H1 (cell line): ENCODE measurements at regions not wholly inside any gene's neighbourhood (a gene's known extent, or its start where the extent isn't known, plus 50 kb on each side); places are given as distances from the start of the nearest gene placed in this dataset.

Experiments used
- CTCF ChIA-PET: fragments of 300-600 bp; sonication (Branson Sonifier 250); formaldehyde crosslinking; loops from one replicate; lab custom pipeline; 2021; ENCODE audit not compliant: partially characterized antibody; lab: Charles Lee
- POLR2A ChIA-PET: fragments of 300-600 bp; sonication (Branson Sonifier 250); formaldehyde crosslinking; loops from one replicate; lab custom pipeline; 2021; ENCODE audit warnings: inconsistent platforms; ENCODE audit not compliant: partially characterized antibody; lab: Charles Lee
- DNase-seq, 2 experiments: peaks; one replicate each; pipeline versions ENCODE4 v3.0.0 to v3.0.0-alpha.2; 2010 to 2022; ENCODE audit warnings: low spot score in 2 of 2, low read depth in 1 of 2, mixed read lengths in 1 of 2
- FAIRE-seq: peaks from 2 replicates; lab custom pipeline; 2011; peaks lifted over from hg19 to GRCh38; lab: Jason Lieb, UNC
- H2AFZ ChIP-seq: 2 replicates; pipeline ENCODE4 v1.8.1; 2012; ENCODE audit warnings: low read length, inconsistent platforms
- H2AK5ac ChIP-seq: 2 replicates; pipeline ENCODE4 v1.6.1; 2013; ENCODE audit warnings: low read depth, low read length
- H2BK120ac ChIP-seq: replicated peaks from 2 replicates; pipeline ENCODE3; 2013; ENCODE audit warnings: low read depth, low read length, inconsistent platforms
- H2BK12ac ChIP-seq: 2 replicates; pipeline ENCODE4 v1.6.1; 2013; ENCODE audit warnings: low read depth, low read length
- H2BK15ac ChIP-seq: 2 replicates; pipeline ENCODE4 v1.6.1; 2013; ENCODE audit warnings: low read length
- H2BK20ac ChIP-seq: 2 replicates; pipeline ENCODE4 v1.6.1; 2013; ENCODE audit warnings: low read length
- H2BK5ac ChIP-seq: 2 replicates; pipeline ENCODE4 v1.6.1; 2013; ENCODE audit warnings: low read depth, low read length
- H3K14ac ChIP-seq: 2 replicates; pipeline ENCODE4 v1.6.1; 2013; ENCODE audit warnings: inconsistent platforms; ENCODE audit not compliant: insufficient read length
- H3K18ac ChIP-seq: 2 replicates; pipeline ENCODE4 v1.6.1; 2013; ENCODE audit warnings: low read length; ENCODE audit errors: extremely low read depth
- H3K23ac ChIP-seq: 2 replicates; pipeline ENCODE4 v1.6.1; 2013; ENCODE audit warnings: inconsistent platforms; ENCODE audit not compliant: insufficient read length
- H3K23me2 ChIP-seq: 2 replicates; pipeline ENCODE4 v1.6.1; 2013; ENCODE audit warnings: low read depth, low read length
- H3K27ac ChIP-seq: 2 replicates; pipeline ENCODE4 v1.6.1; 2011; ENCODE audit warnings: low read depth, low read length, inconsistent platforms
- H3K27me3 ChIP-seq, 4 experiments: replicated peaks in 1 of 4; 1 replicate in 1 of 4; 2 replicates in 3 of 4; pipeline versions ENCODE4 v1.6.1 to v1.8.1; 2011 to 2013; ENCODE audit warnings: low read length in 3 of 4, mild to moderate bottlenecking in 3 of 4, inconsistent platforms in 2 of 4, mixed read lengths in 2 of 4, moderate library complexity in 1 of 4; ENCODE audit not compliant: control insufficient read depth in 3 of 4, insufficient read depth in 3 of 4; ENCODE audit errors: extremely low read depth in 1 of 4
- H3K36me3 ChIP-seq, 4 experiments: 2 replicates each; pipeline versions ENCODE4 v1.6.1 to v1.8.1; 2011 to 2013; ENCODE audit warnings: mild to moderate bottlenecking in 4 of 4, low read length in 3 of 4, moderate library complexity in 2 of 4, control low read depth in 1 of 4, inconsistent platforms in 1 of 4; ENCODE audit not compliant: insufficient read depth in 4 of 4, control insufficient read depth in 2 of 4
- H3K4ac ChIP-seq: replicated peaks from 2 replicates; pipeline ENCODE3; 2013; ENCODE audit warnings: low read length, low read depth, mixed read lengths, inconsistent platforms; ENCODE audit not compliant: insufficient read length
- H3K4me1 ChIP-seq, 4 experiments: replicated peaks in 1 of 4; 1 replicate in 1 of 4; 2 replicates in 3 of 4; pipeline versions ENCODE4 v1.6.1 to v1.8.1; 2011 to 2013; ENCODE audit warnings: low read length in 3 of 4, inconsistent platforms in 2 of 4, mixed read lengths in 1 of 4; ENCODE audit not compliant: insufficient read depth in 4 of 4, control insufficient read depth in 3 of 4
- H3K4me2 ChIP-seq, 2 experiments: 2 replicates each; pipeline versions ENCODE4 v1.6.1 to v1.8.1; 2011 to 2013; ENCODE audit warnings: low read depth in 2 of 2, low read length in 2 of 2, control low read depth in 1 of 2, inconsistent platforms in 1 of 2, mild to moderate bottlenecking in 1 of 2; ENCODE audit not compliant: insufficient read depth in 1 of 2
- H3K4me3 ChIP-seq, 4 experiments: fragments of 200-600, 300-600 bp in 1 of 4; sonication (generic), shearing (Covaris generic), sonication (Bioruptor Twin) in 1 of 4; 2 replicates each; pipeline versions ENCODE4 v1.5.1 to v1.8.1; 2011 to 2016; ENCODE audit warnings: low read length in 4 of 4, low read depth in 3 of 4, control low read depth in 2 of 4, inconsistent platforms in 2 of 4, mild to moderate bottlenecking in 2 of 4, mixed read lengths in 1 of 4, moderate library complexity in 1 of 4; ENCODE audit not compliant: insufficient read depth in 2 of 4; ENCODE audit errors: extremely low read depth in 1 of 4
- H3K56ac ChIP-seq: replicated peaks from 2 replicates; pipeline ENCODE3; 2013; ENCODE audit warnings: low read depth, mild to moderate bottlenecking, mixed read lengths, low read length, inconsistent platforms; ENCODE audit not compliant: insufficient read length
- H3K79me1 ChIP-seq: 2 replicates; pipeline ENCODE4 v1.6.1; 2013; ENCODE audit warnings: low read depth, low read length, control low read depth
- H3K79me2 ChIP-seq, 2 experiments: 2 replicates each; pipeline versions ENCODE4 v1.6.1 to v1.8.1; 2012 to 2013; ENCODE audit warnings: low read length in 2 of 2, mild to moderate bottlenecking in 2 of 2, inconsistent platforms in 1 of 2; ENCODE audit not compliant: insufficient read depth in 2 of 2, control insufficient read depth in 1 of 2
- H3K9ac ChIP-seq, 4 experiments: replicated peaks in 1 of 4; 1 replicate in 1 of 4; 2 replicates in 3 of 4; pipeline versions ENCODE4 v1.6.1 to v1.8.1; 2011 to 2013; ENCODE audit warnings: low read depth in 3 of 4, low read length in 3 of 4, control low read depth in 2 of 4, mild to moderate bottlenecking in 2 of 4, moderate library complexity in 2 of 4, inconsistent platforms in 1 of 4; ENCODE audit errors: extremely low read depth in 1 of 4
- H3K9me3 ChIP-seq, 2 experiments: 2 replicates each; pipeline versions ENCODE4 v1.6.1 to v1.8.1; 2012 to 2013; ENCODE audit warnings: mild to moderate bottlenecking in 2 of 2, moderate library complexity in 2 of 2, control low read depth in 1 of 2, inconsistent platforms in 1 of 2, low read depth in 1 of 2, low read length in 1 of 2, mixed read lengths in 1 of 2; ENCODE audit not compliant: insufficient read depth in 2 of 2
- H4K20me1 ChIP-seq, 2 experiments: replicated peaks in 1 of 2; 2 replicates each; pipeline versions ENCODE3 to v1.8.1; 2011 to 2013; ENCODE audit warnings: inconsistent platforms in 2 of 2, low read length in 2 of 2, mild to moderate bottlenecking in 1 of 2; ENCODE audit not compliant: insufficient read depth in 2 of 2, control insufficient read depth in 1 of 2
- H4K5ac ChIP-seq: 2 replicates; pipeline ENCODE4 v1.6.1; 2013; ENCODE audit warnings: low read length, low read depth, mixed read lengths, inconsistent platforms; ENCODE audit not compliant: insufficient read length
- H4K8ac ChIP-seq: 2 replicates; pipeline ENCODE4 v1.8.0; 2013; ENCODE audit warnings: mild to moderate bottlenecking, moderate library complexity, low read length, inconsistent platforms; ENCODE audit not compliant: insufficient read depth; ENCODE audit errors: extremely low read depth
- H4K91ac ChIP-seq: replicated peaks from 2 replicates; pipeline ENCODE3; 2013; ENCODE audit warnings: low read length, mixed read lengths, inconsistent platforms; ENCODE audit not compliant: insufficient read length
- CBX5 ChIP-seq: fragments of 300-800, 300-1000 bp; sonication (generic); IDR thresholded peaks from 2 replicates; pipeline ENCODE4 v1.7.1; 2016; ENCODE audit warnings: antibody characterized with exemption, low read length, low read depth
- RAD21 ChIP-seq, 2 experiments: IDR thresholded peaks in 1 of 2; conservative IDR thresholded peaks in 1 of 2; 2 replicates each; pipeline ENCODE4 v1.6.1; 2011; ENCODE audit warnings: low read depth in 2 of 2, low read length in 2 of 2, improper control_type of control experiment in 1 of 2, inconsistent platforms in 1 of 2, mild to moderate bottlenecking in 1 of 2, moderate library complexity in 1 of 2
- TEAD4 ChIP-seq: IDR thresholded peaks from 2 replicates; pipeline ENCODE4 v1.6.1; 2012; ENCODE audit warnings: low read depth, low read length, inconsistent platforms, mixed read lengths
- WGBS, 2 experiments: shearing (Covaris generic) in 1 of 2; methylation state at CpG; one replicate each; pipeline versions ENCODE4 v1.1.6 to v1.1.7; 2013 to 2015; ENCODE audit warnings: low lambda C conversion rate in 2 of 2, mixed read lengths in 2 of 2, inconsistent platforms in 1 of 2, low coverage in 1 of 2, missing lambda C conversion rate in 1 of 2; ENCODE audit not compliant: insufficient replicate concordance in 2 of 2, insufficient coverage in 1 of 2, insufficient read length in 1 of 2; ENCODE audit errors: extremely low coverage in 1 of 2, missing lambda C conversion rate in 1 of 2; 5-methylcytosine and 5-hydroxymethylcytosine counted together
- TF ChIP-seq, protein P1 (sequence below), 3 experiments: IDR thresholded peaks; 1 replicate in 2 of 3; 2 replicates in 1 of 3; pipeline versions ENCODE4 v1.5.1 to v1.6.1; 2011; ENCODE audit warnings: low read length in 3 of 3, mild to moderate bottlenecking in 3 of 3, inconsistent platforms in 2 of 3, low read depth in 1 of 3, moderate library complexity in 1 of 3; ENCODE audit not compliant: insufficient read depth in 1 of 3; ENCODE audit errors: control extremely low read depth in 1 of 3

DNA sequence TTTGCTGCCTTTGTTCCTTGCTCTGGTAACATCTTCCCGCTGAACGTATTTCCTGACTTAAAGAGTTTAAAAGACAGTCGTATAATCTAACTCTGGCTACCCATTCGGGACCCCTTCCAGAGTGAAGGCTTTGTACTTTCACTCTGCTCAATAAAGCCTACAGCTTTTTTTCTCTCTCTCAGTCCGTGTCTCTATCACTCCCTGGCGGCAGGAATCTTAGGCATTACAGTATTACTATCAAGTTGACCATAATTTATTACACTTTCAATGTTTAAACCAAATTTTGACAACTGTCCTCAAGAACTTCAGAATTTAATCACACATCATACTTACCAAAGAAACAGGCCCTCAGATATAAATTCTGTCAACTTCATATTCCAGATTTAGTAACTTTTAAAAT is 967.9 kb downstream of the FSCB start:
- ChIA-PET POLR2A (no interaction called here), CTCF (interaction anchor here (0.6 to 1.7 kb wide), 9 partner anchors 8 to 570 kb away, joined by 3 to 5 read pairs (median 3); no protein-coding TSS in a partner anchor)
- Histone ChIP-seq H3K4me2 (peak overlapping the region in 1 of 2 experiments; percentile 6; a peak in 1 of 4 replicates), H4K91ac (no peak overlapping the region), H3K4ac (no peak overlapping the region), H3K9ac (no peak overlapping the region), H2BK5ac (no peak overlapping the region), H3K23ac (no peak overlapping the region), H2BK15ac (no peak overlapping the region), H2BK20ac (no peak overlapping the region), H3K14ac (no peak overlapping the region), H3K18ac (no peak overlapping the region), H3K4me3 (no peak overlapping the region), H4K8ac (no peak overlapping the region), H3K4me1 (peaks cover 0 to 2% (median 0%) of the 10 kb centered on the region in 4 experiments; a peak in 1 of 7 replicates), H3K79me2 (no peaks in the 10 kb centered on the region), H3K56ac (no peak overlapping the region), H3K36me3 (no peaks in the 10 kb centered on the region), H2BK12ac (no peak overlapping the region), H3K23me2 (no peaks in the 10 kb centered on the region), H2AFZ (0 out of 2 replicates have a peak overlapping the region, but pooled peaks have one; percentile 37), H3K27ac (no peak overlapping the region), H4K5ac (no peak overlapping the region), H2AK5ac (no peak overlapping the region), H3K9me3 (peaks cover 0 to 5% of the 10 kb centered on the region in 2 experiments; a peak in 1 of 4 replicates), H2BK120ac (no peak overlapping the region), H4K20me1 (no peaks in the 10 kb centered on the region), H3K79me1 (no peaks in the 10 kb centered on the region), H3K27me3 (no peaks in the 10 kb centered on the region)
- WGBS, 2 experiments = 42% methylated on average over 6 of the region's 6 CpGs; no CpG with 5 or more reads in 1 of the 2 experiments
- TF ChIP-seq RAD21 (IDR thresholded peaks at IDR 0.05 in 1 of 2, conservative IDR thresholded peaks at IDR 0.05 in 1 of 2; ENCODE audit: low read depth in 2 of 2, low read length in 2 of 2) (peak; percentile 63 to 68), TEAD4 (peak; percentile 97), CBX5 (no peak)
- TF ChIP-seq, protein P1, sequence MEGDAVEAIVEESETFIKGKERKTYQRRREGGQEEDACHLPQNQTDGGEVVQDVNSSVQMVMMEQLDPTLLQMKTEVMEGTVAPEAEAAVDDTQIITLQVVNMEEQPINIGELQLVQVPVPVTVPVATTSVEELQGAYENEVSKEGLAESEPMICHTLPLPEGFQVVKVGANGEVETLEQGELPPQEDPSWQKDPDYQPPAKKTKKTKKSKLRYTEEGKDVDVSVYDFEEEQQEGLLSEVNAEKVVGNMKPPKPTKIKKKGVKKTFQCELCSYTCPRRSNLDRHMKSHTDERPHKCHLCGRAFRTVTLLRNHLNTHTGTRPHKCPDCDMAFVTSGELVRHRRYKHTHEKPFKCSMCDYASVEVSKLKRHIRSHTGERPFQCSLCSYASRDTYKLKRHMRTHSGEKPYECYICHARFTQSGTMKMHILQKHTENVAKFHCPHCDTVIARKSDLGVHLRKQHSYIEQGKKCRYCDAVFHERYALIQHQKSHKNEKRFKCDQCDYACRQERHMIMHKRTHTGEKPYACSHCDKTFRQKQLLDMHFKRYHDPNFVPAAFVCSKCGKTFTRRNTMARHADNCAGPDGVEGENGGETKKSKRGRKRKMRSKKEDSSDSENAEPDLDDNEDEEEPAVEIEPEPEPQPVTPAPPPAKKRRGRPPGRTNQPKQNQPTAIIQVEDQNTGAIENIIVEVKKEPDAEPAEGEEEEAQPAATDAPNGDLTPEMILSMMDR (IDR thresholded peaks at IDR 0.05; ENCODE audit: control extremely low read depth in 1 of 3, insufficient read depth in 1 of 3, low read depth in 1 of 3, low read length in 3 of 3) = peak in 2 of 3 experiments; percentile 53 to 57; a peak in 3 of 4 replicates
- FAIRE-seq (peak; percentile 28), DNase-seq (no peak)
